Upper lobe of left lung (tissue), 6 donors: ENCODE measurements at regions not wholly inside any gene's neighbourhood (a gene's known extent, or its start where the extent isn't known, plus 50 kb on each side); places are given as distances from the start of the nearest gene placed in this dataset.

Source experiments
- ATAC-seq, 2 donors: fragments of 200-7000 bp; cut with Tn5 transposase; one replicate each; pipeline ENCODE4 v1.9.1; 2022; ENCODE audit warnings: mild to moderate bottlenecking in 2 of 2, moderate library complexity in 2 of 2; ENCODE audit not compliant: low FRiP score in 2 of 2
- DNase-seq, 2 donors: peaks; one replicate each; pipeline ENCODE4 v3.0.0-alpha.2; 2019 to 2020
- H3K27ac ChIP-seq, 4 donors: fragments of 200-600 bp; sonication (generic); one replicate each; pipeline ENCODE4 v1.5.1; 2016 to 2019
- H3K27me3 ChIP-seq, 4 donors: fragments of 200-600 bp; sonication (generic); one replicate each; pipeline ENCODE4 v1.5.1; 2017 to 2019
- H3K36me3 ChIP-seq, 4 donors: fragments of 200-600 bp; sonication (generic); one replicate each; pipeline ENCODE4 v1.5.1; 2016 to 2019
- H3K4me1 ChIP-seq, 4 donors: fragments of 200-600 bp; sonication (generic); one replicate each; pipeline ENCODE4 v1.5.1; 2018 to 2019
- H3K4me3 ChIP-seq, 4 donors: fragments of 200-600 bp; sonication (generic); one replicate each; pipeline ENCODE4 v1.5.1; 2017 to 2019; ENCODE audit warnings: mild to moderate bottlenecking in 2 of 4, moderate library complexity in 1 of 4
- H3K9me3 ChIP-seq, 4 donors: fragments of 200-600 bp; sonication (generic); one replicate each; pipeline ENCODE4 v1.5.1; 2018 to 2019
- EP300 ChIP-seq, 4 donors: sonication (generic); formaldehyde crosslinking; IDR thresholded peaks; one replicate each; pipeline ENCODE4 v1.5.1; 2017; ENCODE audit warnings: antibody characterized with exemption in 4 of 4, control low read depth in 2 of 4
- POLR2A ChIP-seq, 4 donors: fragments of 450-650 bp; IDR thresholded peaks; one replicate each; pipeline ENCODE4 v1.5.1; 2016 to 2017; ENCODE audit warnings: antibody characterized with exemption in 4 of 4, mild to moderate bottlenecking in 2 of 4
- POLR2AphosphoS5 ChIP-seq, 2 donors: sonication (generic); formaldehyde crosslinking; IDR thresholded peaks; one replicate each; pipeline ENCODE4 v1.5.1; 2017; ENCODE audit warnings: antibody characterized with exemption in 2 of 2
- WGBS, 2 donors: methylation state at CpG; one replicate each; pipeline ENCODE4 v1.1.5; 2017 to 2018; 5-methylcytosine and 5-hydroxymethylcytosine counted together
- TF ChIP-seq, protein P1 (sequence below), 6 experiments: fragments of 450-650 bp in 4 of 6; fragments of 200-600 bp in 2 of 6; sonication (generic) in 2 of 6; IDR thresholded peaks; one replicate each; pipeline ENCODE4 v1.5.1; 2016 to 2019; ENCODE audit warnings: antibody characterized with exemption in 6 of 6
- donor health status: DM: no; HTN: no; CAD: no; lungs with moderate emphysema.
- donor health status: DM: no; HTN: yes; CAD: no; lungs with severe emphysema.

GRCh38 chr1:42013881-42014470, 95.3 kb upstream of the HIVEP3 start:
- Histone ChIP-seq H3K9me3 (no peaks in the 10 kb centered on the region), H3K4me3 (no peak overlapping the region), H3K27ac (peak overlapping the region in 1 of 4 donors; percentile 30), H3K4me1 (peaks cover 11 to 27% (median 17%) of the 10 kb centered on the region in 4 donors), H3K36me3 (no peaks in the 10 kb centered on the region), H3K27me3 (no peaks in the 10 kb centered on the region)
- ATAC-seq: no peak
- DNase-seq: no peak
- TF ChIP-seq POLR2AphosphoS5 (IDR thresholded peaks at IDR 0.05) (no peak), POLR2A (IDR thresholded peaks at IDR 0.05) (no peak), EP300 (IDR thresholded peaks at IDR 0.05) (no peak)
- TF ChIP-seq, protein P1, sequence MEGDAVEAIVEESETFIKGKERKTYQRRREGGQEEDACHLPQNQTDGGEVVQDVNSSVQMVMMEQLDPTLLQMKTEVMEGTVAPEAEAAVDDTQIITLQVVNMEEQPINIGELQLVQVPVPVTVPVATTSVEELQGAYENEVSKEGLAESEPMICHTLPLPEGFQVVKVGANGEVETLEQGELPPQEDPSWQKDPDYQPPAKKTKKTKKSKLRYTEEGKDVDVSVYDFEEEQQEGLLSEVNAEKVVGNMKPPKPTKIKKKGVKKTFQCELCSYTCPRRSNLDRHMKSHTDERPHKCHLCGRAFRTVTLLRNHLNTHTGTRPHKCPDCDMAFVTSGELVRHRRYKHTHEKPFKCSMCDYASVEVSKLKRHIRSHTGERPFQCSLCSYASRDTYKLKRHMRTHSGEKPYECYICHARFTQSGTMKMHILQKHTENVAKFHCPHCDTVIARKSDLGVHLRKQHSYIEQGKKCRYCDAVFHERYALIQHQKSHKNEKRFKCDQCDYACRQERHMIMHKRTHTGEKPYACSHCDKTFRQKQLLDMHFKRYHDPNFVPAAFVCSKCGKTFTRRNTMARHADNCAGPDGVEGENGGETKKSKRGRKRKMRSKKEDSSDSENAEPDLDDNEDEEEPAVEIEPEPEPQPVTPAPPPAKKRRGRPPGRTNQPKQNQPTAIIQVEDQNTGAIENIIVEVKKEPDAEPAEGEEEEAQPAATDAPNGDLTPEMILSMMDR (IDR thresholded peaks at IDR 0.05): no peak
- 34 to 37% methylated on average over 7 of the region's 7 CpGs for WGBS, 2 donors

- TF ChIP-seq, protein P1 (IDR thresholded peaks at IDR 0.05): no peak
- TF ChIP-seq POLR2AphosphoS5 (IDR thresholded peaks at IDR 0.05): no peak
- no peak for TF ChIP-seq EP300 (IDR thresholded peaks at IDR 0.05)
- no peak for TF ChIP-seq POLR2A (IDR thresholded peaks at IDR 0.05)
- H3K9me3 ChIP-seq: no peaks in the 10 kb centered on the region
- no peak overlapping the region for H3K4me3 ChIP-seq
- WGBS, 2 donors: 84 to 91% methylated on average over 1 of the region's 1 CpG
- H3K4me1 ChIP-seq: peaks cover 17 to 30% (median 19%) of the 10 kb centered on the region in 4 donors
- no peak for DNase-seq
- H3K27me3 ChIP-seq: no peaks in the 10 kb centered on the region
- H3K27ac ChIP-seq: peak overlapping the region in 1 of 4 donors; percentile 30
- ATAC-seq: no peak
- H3K36me3 ChIP-seq: no peaks in the 10 kb centered on the region
Measured at GRCh38 chr1:42012852-42013251, 94.1 kb upstream of the HIVEP3 start.

- DNase-seq (no peak), ATAC-seq (no peak)
- H3K27ac ChIP-seq: no peak overlapping the region
- no peaks in the 10 kb centered on the region for H3K36me3 ChIP-seq
- TF ChIP-seq EP300 (IDR thresholded peaks at IDR 0.05) (no peak), POLR2A (IDR thresholded peaks at IDR 0.05) (no peak), POLR2AphosphoS5 (IDR thresholded peaks at IDR 0.05) (no peak)
- TF ChIP-seq, protein P1 (IDR thresholded peaks at IDR 0.05): no peak
- no peak overlapping the region for H3K4me3 ChIP-seq
- no peaks in the 10 kb centered on the region for H3K27me3 ChIP-seq
- no peaks in the 10 kb centered on the region for H3K9me3 ChIP-seq
- H3K4me1 ChIP-seq: peaks cover 17 to 26% (median 19%) of the 10 kb centered on the region in 4 donors
Measured at GRCh38 chr1:42010381-42010780, 91.7 kb upstream of the HIVEP3 start.

DNA sequence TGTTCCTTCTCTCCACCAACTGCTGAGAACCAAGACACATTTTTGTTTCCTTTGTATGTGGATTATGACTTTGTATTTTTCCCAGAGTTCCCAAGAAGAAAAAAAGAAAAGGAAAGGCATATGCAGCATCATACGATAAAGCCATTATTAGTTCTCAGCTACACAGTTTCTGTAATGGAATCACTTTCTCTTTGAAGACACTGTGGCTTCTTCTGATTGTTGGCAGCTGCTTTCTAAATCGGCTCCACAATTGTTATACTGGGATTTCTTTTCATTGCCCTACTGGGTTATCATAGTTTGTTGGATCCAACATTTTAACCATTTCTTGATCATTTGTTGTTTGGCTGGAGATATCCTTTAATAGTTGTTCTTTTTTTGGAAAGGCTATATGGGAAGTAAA, 89.5 kb upstream of the HIVEP3 start:
- TF ChIP-seq POLR2A (IDR thresholded peaks at IDR 0.05) (no peak), EP300 (IDR thresholded peaks at IDR 0.05) (peak in 1 of 4 donors; percentile 1)
- TF ChIP-seq, protein P1 (IDR thresholded peaks at IDR 0.05): no peak
- 58 to 61% methylated on average over 2 of the region's 2 CpGs for WGBS, 2 donors
- H3K27me3 ChIP-seq: no peaks in the 10 kb centered on the region
- H3K27ac ChIP-seq: peak overlapping the region in 2 of 4 donors; percentile 18 to 36
- ATAC-seq: no peak
- H3K9me3 ChIP-seq: no peaks in the 10 kb centered on the region
- no peak overlapping the region for H3K4me3 ChIP-seq
- no peak for DNase-seq
- H3K36me3 ChIP-seq: no peaks in the 10 kb centered on the region
- H3K4me1 ChIP-seq: peaks cover 10 to 21% (median 11%) of the 10 kb centered on the region in 4 donors

DNA sequence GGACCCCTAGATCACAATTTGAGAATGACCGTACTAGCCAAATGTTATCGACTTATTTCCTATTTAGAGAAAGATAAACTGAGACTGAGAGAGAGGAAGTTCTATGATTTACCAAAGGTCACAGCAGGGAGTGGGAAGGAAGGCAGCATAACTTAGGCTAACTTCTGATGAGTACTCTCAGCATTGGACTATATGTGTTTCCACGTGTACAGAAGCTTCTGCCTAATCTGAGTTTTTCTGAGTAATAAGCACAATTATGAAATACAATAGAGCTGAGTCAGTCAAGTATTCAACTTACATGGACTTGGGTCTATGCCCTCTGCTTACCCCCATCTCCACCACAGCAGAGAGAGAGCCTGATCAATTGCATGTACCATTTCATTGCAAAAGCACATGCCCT, 88.1 kb upstream of the HIVEP3 start:
- 49 to 55% methylated on average over 3 of the region's 3 CpGs for WGBS, 2 donors
- Histone ChIP-seq H3K27ac (no peak overlapping the region), H3K9me3 (no peaks in the 10 kb centered on the region), H3K27me3 (no peaks in the 10 kb centered on the region), H3K4me3 (no peak overlapping the region), H3K36me3 (no peaks in the 10 kb centered on the region), H3K4me1 (peaks cover 6 to 21% (median 11%) of the 10 kb centered on the region in 4 donors)
- ATAC-seq (no peak), DNase-seq (no peak)
- TF ChIP-seq, protein P1 (IDR thresholded peaks at IDR 0.05): no peak
- no peak for TF ChIP-seq POLR2AphosphoS5 (IDR thresholded peaks at IDR 0.05)
- TF ChIP-seq EP300 (IDR thresholded peaks at IDR 0.05): no peak
- TF ChIP-seq POLR2A (IDR thresholded peaks at IDR 0.05): no peak
